CD4-positive, alpha-beta T cell treated with Interleukin-17A for 1 hour (primary cell): ENCODE measurements at regions not wholly inside any gene's neighbourhood (a gene's known extent, or its start where the extent isn't known, plus 50 kb on each side); places are given as distances from the start of the nearest gene placed in this dataset.
"Not testable (repeated sequence)": the region's sequence is repeated elsewhere in the genome, so short reads cannot be mapped to it uniquely, and the experiment has no call there.

Experiments used
- DNase-seq: peaks from one replicate; pipeline ENCODE4 v3.0.0-alpha.2; 2020

DNA sequence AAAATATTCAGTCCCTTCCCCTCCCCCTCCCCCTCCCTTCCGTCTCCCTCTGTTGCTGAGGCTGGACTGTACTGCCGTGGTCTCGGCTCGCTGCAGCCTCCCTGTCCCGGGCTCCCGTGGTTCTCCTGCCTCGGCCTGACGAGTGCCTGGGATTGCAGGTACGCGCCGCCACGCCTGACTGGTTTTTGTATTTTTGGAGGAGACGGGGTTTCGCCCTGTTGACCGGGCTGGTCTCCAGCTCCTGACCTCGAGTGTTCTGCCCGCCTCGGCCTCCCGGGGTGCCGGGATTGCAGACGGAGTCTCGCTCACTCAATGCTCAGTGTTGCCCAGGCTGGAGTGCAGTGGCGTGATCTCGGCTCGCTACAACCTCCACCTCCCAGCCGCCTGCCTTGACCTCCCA lies 135.5 kb upstream of the PROKR2 start:
- not testable (repeated sequence) for DNase-seq

- no peak for DNase-seq
Observed at GRCh38 chr20:5451643-5452210, 135.0 kb upstream of the PROKR2 start.

DNA sequence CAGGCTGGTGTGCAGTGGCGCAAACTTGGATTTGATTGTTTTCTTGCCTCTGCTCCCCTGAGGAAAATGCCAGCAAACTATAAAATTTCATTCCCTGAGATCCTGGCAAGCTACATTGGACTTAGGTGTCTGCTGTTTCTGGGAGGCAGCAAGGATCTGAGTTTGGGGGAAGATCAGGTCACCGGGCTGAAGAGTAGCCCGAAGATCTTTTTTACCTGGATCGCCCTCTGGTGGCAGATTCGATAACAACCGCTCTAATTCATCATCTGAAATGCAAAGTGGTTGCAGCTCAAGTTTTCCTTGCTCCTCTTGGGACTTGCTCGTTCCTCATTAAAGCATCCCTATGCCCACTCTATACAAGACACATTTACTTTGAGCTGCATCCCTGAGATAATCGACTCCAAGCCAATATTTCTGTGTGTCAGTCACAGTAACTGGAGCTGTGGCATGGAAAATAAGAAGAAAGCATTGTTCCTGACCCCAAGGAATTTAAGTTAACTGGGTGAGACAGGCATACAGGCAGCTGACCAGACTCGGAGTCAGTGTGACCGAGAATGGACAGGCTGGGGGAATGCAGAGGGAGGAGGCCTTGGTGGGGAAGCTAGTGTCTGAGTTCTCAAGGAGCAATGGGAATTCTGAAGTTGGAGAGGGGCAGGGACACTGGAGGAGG lies 131.8 kb upstream of the PROKR2 start:
- DNase-seq: peak; percentile 43

- DNase-seq: no peak
Observed at GRCh38 chr20:5447188-5447587, 130.4 kb upstream of the PROKR2 start.

GRCh38 chr20:5445611-5446010 lies 128.9 kb upstream of the PROKR2 start:
- no peak for DNase-seq

GRCh38 chr20:5442101-5442500 lies 125.3 kb upstream of the PROKR2 start:
- DNase-seq: no peak

- DNase-seq: no peak
Observed at GRCh38 chr20:5434116-5434515, 117.4 kb upstream of the PROKR2 start.

GRCh38 chr20:5433352-5433751 lies 116.6 kb upstream of the PROKR2 start:
- no peak for DNase-seq

DNA sequence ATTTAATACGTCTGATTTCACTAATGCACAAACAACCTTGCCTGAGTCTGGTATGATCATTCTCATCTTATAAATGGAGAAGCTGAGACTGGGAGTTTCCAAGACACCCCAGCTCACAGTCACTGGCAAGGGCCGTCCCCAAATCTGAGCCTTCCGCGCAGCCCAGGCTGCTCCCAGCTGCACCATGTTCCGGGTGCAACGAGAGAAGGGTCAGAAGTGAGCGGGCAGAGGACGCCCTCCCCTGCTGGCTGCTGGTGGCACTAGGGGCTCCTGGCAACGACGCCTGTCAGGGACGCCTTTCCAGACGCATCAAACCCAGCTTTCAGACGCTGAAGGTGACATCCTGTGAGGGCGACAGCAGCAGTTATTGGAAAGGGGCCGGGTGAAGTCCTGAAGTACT lies 115.3 kb upstream of the PROKR2 start:
- DNase-seq: no peak

DNA sequence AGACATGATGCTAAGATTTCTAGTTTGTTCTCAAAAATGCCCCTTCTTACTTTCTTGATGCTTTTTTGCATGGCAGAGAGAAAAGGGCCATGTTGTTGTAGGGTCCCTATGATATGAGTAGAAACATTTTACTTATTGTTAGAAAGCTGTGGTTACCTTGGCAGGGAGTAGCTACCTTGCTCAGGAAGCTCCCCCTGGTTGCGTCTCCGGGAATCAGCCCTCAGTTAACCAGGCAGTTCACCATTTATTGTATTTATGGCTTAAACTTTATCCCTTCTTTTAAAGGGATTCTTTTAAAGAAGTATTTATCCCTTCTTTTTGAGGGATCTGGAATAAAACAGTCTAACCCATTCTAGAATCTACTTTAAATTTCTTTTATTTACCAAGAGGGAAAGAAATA lies 113.9 kb upstream of the PROKR2 start:
- no peak for DNase-seq

DNA sequence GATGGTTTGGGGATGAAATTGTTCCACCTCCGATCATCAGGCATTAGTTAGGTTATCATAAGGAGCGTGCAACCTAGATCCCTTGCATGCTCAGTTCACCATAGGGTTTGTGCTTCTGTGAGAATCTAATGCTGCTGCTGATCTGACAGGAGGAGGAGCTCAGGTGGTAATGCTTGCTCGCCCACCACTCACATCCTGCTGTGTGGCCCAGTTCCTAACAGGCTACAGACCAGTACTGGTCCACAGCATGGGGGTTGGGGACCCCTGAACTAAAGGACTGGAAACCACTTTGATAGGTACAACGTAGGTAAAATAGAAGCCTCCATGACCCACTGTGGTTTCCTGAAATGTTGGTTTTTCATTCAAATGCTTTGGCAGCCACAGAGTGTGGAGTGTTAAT lies 109.3 kb upstream of the PROKR2 start:
- DNase-seq: no peak

DNA sequence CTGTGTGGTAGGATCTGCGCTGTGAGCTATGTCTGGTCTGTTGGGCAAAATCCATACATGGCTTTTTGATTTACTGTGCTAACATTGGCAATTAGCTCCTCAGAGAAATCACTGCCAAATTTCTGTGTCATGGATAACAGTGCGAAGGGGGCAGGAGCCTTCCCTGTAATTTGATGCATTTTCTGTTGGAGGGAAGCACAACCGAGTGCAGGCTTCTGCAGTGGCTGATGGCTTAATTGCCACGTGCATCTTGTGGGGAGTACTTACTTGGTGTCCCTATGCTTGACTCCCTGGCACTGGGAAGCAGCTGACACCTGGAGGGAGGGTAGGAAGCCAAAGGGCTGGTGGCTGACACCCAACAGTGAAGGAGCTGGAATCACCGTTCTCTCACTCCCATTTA lies 99.3 kb upstream of the PROKR2 start:
- no peak for DNase-seq

DNA sequence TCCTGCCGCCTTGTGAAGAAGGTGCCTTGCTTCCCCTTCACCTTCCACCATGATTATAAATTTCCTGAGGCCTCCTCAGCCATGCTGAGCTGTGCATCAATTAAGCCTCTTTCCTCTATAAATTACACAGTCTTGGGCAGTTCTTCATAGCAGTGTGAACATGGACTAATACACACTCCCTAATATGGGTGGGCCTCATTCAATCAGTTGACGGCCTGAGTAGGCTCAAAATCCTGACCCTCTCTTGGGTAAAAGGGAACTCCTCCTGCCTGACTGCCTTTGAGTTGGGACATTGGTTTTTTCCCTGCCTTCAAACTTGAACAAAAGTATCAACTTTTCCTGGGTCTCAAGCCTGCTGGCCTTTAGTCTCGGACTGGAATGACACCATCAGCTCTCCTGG lies 96.6 kb upstream of the PROKR2 start:
- no peak for DNase-seq

GRCh38 chr20:5410470-5410869 lies 93.7 kb upstream of the PROKR2 start:
- no peak for DNase-seq

DNA sequence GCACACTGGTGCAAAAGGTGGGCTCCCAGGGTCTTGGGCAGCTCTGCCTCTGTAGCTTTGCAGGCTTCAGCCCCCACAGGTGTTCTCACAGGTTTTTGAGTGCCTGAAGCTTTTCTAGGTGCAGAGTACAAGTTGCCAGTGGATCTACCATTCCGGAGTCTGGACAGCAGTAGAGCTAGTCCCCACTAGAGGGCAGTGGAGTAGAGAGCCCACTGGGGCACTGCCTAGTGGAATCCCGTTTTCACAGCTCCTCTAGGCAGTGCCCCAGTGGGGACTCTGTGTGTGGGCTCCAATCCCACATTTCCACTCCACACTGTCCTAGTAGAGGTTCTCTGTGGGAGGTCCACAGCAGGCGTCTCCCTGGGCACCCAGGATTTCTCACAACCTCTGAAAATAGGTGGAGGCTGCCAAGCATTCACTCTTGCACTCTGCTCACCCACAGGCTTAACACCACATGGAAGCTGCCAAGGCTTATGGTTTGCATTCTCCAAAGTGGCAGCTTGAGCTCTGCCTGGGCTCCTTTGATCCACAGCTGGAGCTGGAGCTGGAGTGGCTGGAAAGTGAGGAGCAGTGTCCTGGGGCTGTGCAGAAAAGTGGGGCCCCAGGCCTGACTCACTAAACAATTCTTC lies 86.3 kb upstream of the PROKR2 start:
- DNase-seq: no peak

DNA sequence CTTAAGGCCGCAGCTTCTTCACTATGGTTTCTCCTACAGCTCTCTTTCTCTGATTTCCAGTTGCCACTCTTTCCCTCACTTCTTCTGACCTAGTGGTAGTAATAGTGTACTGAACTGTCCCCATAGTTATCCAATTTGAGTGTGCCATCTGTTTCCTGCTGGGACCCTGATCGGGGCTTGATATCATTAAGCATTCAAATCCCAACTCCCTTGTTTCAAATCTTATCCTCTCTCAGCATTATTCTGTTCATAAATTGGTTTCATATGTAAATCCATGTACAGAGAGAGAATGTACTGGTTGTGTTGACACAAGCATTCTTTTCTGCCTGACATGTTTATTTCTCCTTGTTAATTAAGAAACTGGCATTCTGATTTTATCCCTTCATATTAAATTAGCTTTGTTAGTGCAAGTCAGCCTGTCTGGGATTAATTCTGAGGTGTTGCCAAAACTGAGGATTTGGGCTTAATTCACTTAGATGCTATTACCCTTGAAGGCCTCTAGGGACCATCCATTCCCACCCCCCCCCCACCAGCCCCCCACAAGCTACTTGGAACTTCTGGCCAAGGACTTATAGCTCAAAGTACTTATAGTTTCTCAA lies 84.6 kb upstream of the PROKR2 start:
- no peak for DNase-seq

GRCh38 chr20:5400164-5400762 lies 83.5 kb upstream of the PROKR2 start:
- DNase-seq: no peak

DNA sequence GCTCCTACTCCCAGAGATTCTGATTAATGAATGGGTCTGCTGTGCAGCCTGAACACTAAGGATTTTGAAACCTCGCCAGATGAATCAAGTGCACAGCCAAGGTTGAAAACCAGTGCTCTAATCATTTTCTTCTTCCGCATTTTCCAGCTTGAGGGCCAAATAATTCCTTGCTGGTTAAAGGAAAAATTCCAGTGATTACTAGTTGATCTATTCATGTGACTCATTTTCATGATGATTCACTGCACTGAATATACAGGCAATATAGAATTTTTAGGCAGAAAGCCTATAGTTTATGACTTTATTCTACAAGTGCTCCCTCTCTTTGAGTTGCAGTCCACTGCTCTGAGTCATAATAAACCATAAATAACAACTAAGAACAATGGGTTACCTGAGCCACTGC lies 80.6 kb upstream of the PROKR2 start:
- DNase-seq: no peak

DNA sequence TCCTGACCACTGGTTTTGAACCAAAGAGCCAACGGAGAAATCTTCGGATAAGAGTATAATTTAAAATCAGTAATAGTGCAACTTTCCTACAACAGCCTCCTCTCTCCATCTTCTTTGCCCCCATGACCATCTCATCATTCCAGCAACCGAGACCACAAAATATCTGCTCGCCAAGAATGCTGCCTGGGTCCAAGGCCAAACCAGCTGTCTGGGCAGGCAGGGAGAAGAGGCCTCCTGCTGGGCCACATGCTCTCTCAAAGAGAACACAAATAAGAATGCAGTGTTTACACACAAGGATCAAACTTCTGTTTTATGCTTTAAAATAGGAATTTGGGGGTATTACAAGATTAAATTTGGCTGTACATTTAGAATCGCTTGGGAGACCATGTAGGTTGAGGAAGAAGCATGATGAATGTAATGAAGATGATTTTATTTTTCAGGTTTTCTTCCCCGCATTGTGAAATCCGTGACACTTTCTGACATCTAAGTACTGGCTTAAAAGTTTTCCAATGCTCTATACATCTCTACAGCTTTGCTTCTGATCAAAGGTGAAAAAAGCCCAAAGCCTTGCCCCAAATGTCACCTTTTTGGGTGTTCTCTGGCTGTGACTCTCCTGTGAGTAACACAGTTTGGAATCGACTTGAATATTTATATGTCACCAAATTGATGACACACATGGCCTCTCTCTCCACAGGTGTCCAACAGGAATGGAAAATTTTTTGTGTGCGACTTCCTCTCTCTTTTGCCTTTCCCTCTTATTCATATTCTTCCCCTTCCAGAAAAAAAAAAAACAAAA lies 79.4 kb upstream of the PROKR2 start:
- no peak for DNase-seq

DNA sequence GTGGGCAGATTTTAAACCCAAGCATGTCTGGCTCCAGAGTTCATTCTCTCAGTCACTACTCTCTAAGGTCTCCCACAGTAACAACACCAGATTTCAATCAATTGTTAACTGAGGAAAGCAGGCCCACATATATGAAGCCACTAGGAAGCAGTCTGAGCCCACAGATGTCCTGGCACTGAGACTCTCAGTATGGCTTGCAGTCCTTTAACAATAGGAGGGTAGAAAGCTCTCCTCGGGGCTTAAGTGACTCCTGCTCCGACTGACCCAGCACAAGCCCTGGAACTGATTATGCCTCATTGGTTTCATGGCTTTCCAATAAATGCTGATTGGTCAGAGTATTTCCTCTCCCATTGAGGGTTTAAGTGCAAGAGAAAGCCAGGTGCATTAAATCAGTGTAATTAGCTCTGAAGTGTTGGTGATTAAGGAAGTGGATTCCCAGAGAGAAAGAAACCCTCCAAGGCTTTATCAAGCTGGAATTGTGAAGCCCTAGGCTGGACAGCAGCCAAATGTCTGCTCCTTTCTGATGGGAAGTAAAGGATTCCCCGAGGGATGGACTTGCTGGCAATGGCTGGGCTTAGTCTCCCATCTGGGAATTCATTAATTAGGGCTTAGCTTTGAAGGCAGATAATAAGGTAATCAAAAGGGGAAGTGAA lies 76.6 kb upstream of the PROKR2 start:
- DNase-seq: no peak

DNA sequence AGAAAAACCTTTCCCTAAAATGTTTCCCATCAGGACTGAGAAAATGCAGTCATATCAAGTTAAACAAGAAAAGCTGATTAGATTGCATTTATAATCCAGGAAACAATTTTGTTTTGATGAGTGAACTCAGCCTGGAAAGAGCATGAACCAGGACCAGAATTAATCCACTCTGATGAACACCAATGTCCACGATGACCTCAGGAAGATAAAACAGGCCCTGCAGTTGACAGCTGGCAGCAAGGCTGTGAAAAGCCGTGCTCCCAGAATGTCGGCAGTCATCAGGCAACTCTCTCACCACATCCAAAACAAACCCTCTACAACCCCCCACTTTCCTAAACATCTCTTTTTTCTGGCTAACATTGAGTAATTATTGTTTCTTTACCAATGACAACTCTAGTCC lies 74.0 kb upstream of the PROKR2 start:
- DNase-seq: no peak

- not testable (repeated sequence) for DNase-seq
Observed at GRCh38 chr20:5386846-5387245, 70.1 kb upstream of the PROKR2 start.
